ENCODE measurements at regions not wholly inside any gene's neighbourhood (a gene's known extent, or its start where the extent isn't known, plus 50 kb on each side); places are given as distances from the start of the nearest gene placed in this dataset.

GRCh38 chr18:67109535-67109934 lies 407.0 kb downstream of the DSEL start:
- Histone ChIP-seq H3K4me1 (ENCODE audit: control insufficient read depth in 4 of 4, insufficient read depth in 4 of 4, low read length in 3 of 4) (peaks cover 0 to 17% (median 11%) of the 10 kb centered on the region in 4 donors), H3K27ac (ENCODE audit: low read depth in 1 of 2, low read length in 2 of 2) (no peak overlapping the region), H3K9me3 (ENCODE audit: control insufficient read depth in 4 of 4, low read length in 3 of 4) (no peaks in the 10 kb centered on the region), H3K36me3 (ENCODE audit: control insufficient read depth in 4 of 4, insufficient read depth in 3 of 4, low read depth in 1 of 4, low read length in 3 of 4) (no peaks in the 10 kb centered on the region), H3K4me3 (ENCODE audit: low read depth in 1 of 3, low read length in 3 of 3) (no peak overlapping the region), H3K27me3 (ENCODE audit: control insufficient read depth in 4 of 4, insufficient read depth in 4 of 4, low read length in 3 of 4) (no peaks in the 10 kb centered on the region), H3K9ac (ENCODE audit: low read depth in 1 of 2, low read length in 2 of 2) (no peak overlapping the region)
- WGBS = 82% methylated on average over 1 of the region's 1 CpG
- TF ChIP-seq ATF3 (IDR thresholded peaks at IDR 0.05) (no peak), NR2F2 (IDR thresholded peaks at IDR 0.05) (no peak), FOXA2 (IDR thresholded peaks at IDR 0.05) (no peak), HNF4A (conservative IDR thresholded peaks at IDR 0.05) (no peak), ZBTB33 (IDR thresholded peaks at IDR 0.05) (no peak), RXRA (IDR thresholded peaks at IDR 0.05) (no peak), FOXA1 (IDR thresholded peaks at IDR 0.05) (no peak), RAD21 (IDR thresholded peaks at IDR 0.05) (no peak), SP1 (IDR thresholded peaks at IDR 0.05) (no peak)
- DNase-seq (ENCODE audit: low spot score) = no peak

DNA sequence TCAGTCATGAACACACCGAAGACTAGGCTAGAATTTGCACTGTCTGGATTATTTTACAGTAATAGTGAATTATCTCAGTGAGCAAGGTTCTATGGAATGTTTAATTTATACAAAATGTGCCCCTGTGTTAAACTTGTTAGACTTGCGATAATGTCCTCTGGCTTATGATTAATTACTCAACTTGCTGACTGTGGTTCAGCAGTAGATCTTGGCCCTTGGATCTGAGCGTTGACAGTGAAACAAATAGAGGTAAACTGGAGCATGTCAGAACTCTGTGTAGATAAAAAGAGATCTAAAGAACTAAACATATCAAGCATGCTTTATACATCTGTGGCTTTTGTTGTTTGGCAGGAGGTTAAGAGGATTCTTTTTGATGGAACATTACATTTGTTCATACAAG lies 407.6 kb downstream of the DSEL start:
- TF ChIP-seq HNF4A (conservative IDR thresholded peaks at IDR 0.05) (peak in 1 of 2 donors; percentile 21), ATF3 (IDR thresholded peaks at IDR 0.05) (no peak), JUND (IDR thresholded peaks at IDR 0.05) (no peak)
- H3K9ac ChIP-seq (ENCODE audit: low read depth in 1 of 2, low read length in 2 of 2) = no peak overlapping the region
- H3K4me3 ChIP-seq (ENCODE audit: low read depth in 1 of 3, low read length in 3 of 3) = no peak overlapping the region
- no peak overlapping the region for H3K27ac ChIP-seq (ENCODE audit: low read depth in 1 of 2, low read length in 2 of 2)
- DNase-seq (ENCODE audit: low spot score) = no peak
- H3K4me1 ChIP-seq (ENCODE audit: control insufficient read depth in 4 of 4, insufficient read depth in 4 of 4, low read length in 3 of 4) = peaks cover 0 to 17% (median 11%) of the 10 kb centered on the region in 4 donors
- H3K36me3 ChIP-seq (ENCODE audit: control insufficient read depth in 4 of 4, insufficient read depth in 3 of 4, low read depth in 1 of 4, low read length in 3 of 4) = no peaks in the 10 kb centered on the region
- WGBS = 45% methylated on average over 3 of the region's 3 CpGs
- H3K27me3 ChIP-seq (ENCODE audit: control insufficient read depth in 4 of 4, insufficient read depth in 4 of 4, low read length in 3 of 4) = no peaks in the 10 kb centered on the region
- H3K9me3 ChIP-seq (ENCODE audit: control insufficient read depth in 4 of 4, low read length in 3 of 4) = no peaks in the 10 kb centered on the region

- H3K9ac ChIP-seq (ENCODE audit: low read depth in 1 of 2, low read length in 2 of 2) = peak overlapping the region in 1 of 2 donors; percentile 32
- peak; percentile 52 for DNase-seq (ENCODE audit: low spot score)
- no peak for TF ChIP-seq FOXA1 (IDR thresholded peaks at IDR 0.05)
- no peak for TF ChIP-seq FOXA2 (IDR thresholded peaks at IDR 0.05)
- TF ChIP-seq RAD21 (IDR thresholded peaks at IDR 0.05) = peak; percentile 96 to 99
- no peak for TF ChIP-seq HNF4G (IDR thresholded peaks at IDR 0.05)
- TF ChIP-seq ATF3 (IDR thresholded peaks at IDR 0.05) = peak; percentile 16
- TF ChIP-seq JUND (IDR thresholded peaks at IDR 0.05) = peak; percentile 47 to 87
- TF ChIP-seq CTCF (IDR thresholded peaks at IDR 0.05; ENCODE audit: low read depth, low read length, missing input control) = peak; percentile 82
- peaks cover 0 to 17% (median 11%) of the 10 kb centered on the region in 4 donors for H3K4me1 ChIP-seq (ENCODE audit: control insufficient read depth in 4 of 4, insufficient read depth in 4 of 4, low read length in 3 of 4)
- no peaks in the 10 kb centered on the region for H3K36me3 ChIP-seq (ENCODE audit: control insufficient read depth in 4 of 4, insufficient read depth in 3 of 4, low read depth in 1 of 4, low read length in 3 of 4)
- H3K4me3 ChIP-seq (ENCODE audit: low read depth in 1 of 3, low read length in 3 of 3) = no peak overlapping the region
- 31% methylated on average over 7 of the region's 7 CpGs for WGBS
- no peaks in the 10 kb centered on the region for H3K27me3 ChIP-seq (ENCODE audit: control insufficient read depth in 4 of 4, insufficient read depth in 4 of 4, low read length in 3 of 4)
- H3K27ac ChIP-seq (ENCODE audit: low read depth in 1 of 2, low read length in 2 of 2) = no peak overlapping the region
- H3K9me3 ChIP-seq (ENCODE audit: control insufficient read depth in 4 of 4, low read length in 3 of 4) = no peaks in the 10 kb centered on the region
Observed at GRCh38 chr18:67104700-67105284, 411.7 kb downstream of the DSEL start.

Data from liver (tissue), 8 donors.